ENCODE measurements at regions not wholly inside any gene's neighbourhood (a gene's known extent, or its start where the extent isn't known, plus 50 kb on each side); places are given as distances from the start of the nearest gene placed in this dataset.
A peak's percentile ranks its signal among the peaks of the same experiment; 100 is the strongest.

DNA sequence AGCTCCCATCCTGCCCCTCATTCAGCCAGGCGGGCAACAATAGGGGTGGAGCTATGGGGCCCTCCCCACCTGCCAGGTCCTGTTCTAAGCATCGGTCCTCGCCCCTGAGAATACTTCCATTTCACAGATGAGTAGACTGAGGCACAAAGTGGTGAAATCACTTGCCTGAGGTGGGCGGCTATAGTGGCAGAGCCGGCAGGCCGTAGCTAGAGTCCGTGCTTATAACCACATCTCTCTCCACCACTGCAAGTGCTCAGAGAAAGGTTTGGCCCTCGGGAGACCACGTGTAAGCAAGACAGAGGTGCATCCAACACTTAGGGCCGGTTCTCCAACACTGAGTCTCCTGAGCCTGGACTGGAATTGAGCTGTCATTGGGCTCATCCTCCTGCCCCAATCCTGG is 145.8 kb upstream of the UNC5B start:
- ATAC-seq (no peak), DNase-seq (no peak)
- no peak overlapping the region for H3K27ac Mint-ChIP-seq
- peaks cover 0 to 2% (median 0%) of the 10 kb centered on the region in 4 donors for H3K4me1 Mint-ChIP-seq
- H3K4me3 Mint-ChIP-seq = no peak overlapping the region
- no peaks in the 10 kb centered on the region for H3K36me3 Mint-ChIP-seq
- POLR2A ChIA-PET = no interaction called here
- H3K27me3 Mint-ChIP-seq = peaks cover 0 to 4% (median 0%) of the 10 kb centered on the region in 5 donors
- no peaks in the 10 kb centered on the region for H3K9me3 Mint-ChIP-seq

DNA sequence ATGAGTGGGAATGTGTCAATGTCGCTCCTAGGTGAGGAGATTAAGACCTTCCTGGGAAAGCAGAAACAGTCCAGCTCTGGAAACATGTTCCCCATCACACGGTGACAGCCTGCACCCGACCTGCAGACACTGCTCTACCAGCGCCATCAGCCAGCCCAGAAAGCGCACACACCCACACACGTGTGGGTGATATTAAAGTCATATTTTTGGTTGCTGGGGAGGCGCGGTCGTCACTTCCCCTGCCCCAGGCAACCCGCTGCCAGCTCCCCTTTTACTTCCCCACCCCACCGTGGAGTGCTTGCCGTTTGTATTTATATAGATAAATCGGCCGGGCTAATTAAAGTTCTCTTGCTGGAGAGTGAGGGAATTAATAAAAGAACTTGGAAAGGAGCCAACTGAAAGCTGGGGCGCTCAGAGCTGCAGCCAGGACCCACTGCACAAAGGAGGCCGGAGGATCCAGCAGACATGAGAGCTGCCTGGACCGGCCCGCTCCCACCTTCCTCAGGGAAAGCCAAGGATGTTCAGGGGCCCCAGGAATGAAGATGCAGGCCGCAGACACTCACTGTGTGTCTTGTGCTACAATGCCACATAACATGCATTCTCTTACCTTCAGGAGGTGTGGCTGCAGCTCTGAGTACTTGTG is 145.2 kb upstream of the UNC5B start:
- DNase-seq = no peak
- Mint-ChIP-seq H3K27ac (no peak overlapping the region), H3K4me1 (peaks cover 0 to 2% (median 0%) of the 10 kb centered on the region in 4 donors), H3K4me3 (no peak overlapping the region), H3K27me3 (peaks cover 0 to 4% (median 0%) of the 10 kb centered on the region in 5 donors), H3K9me3 (no peaks in the 10 kb centered on the region), H3K36me3 (no peaks in the 10 kb centered on the region)
- ATAC-seq = no peak
- POLR2A ChIA-PET = no interaction called here

- H3K4me1 Mint-ChIP-seq = peaks cover 0 to 2% (median 0%) of the 10 kb centered on the region in 4 donors
- DNase-seq (no peak), ATAC-seq (no peak)
- H3K36me3 Mint-ChIP-seq = no peaks in the 10 kb centered on the region
- H3K9me3 Mint-ChIP-seq = no peaks in the 10 kb centered on the region
- POLR2A ChIA-PET = no interaction called here
- no peak overlapping the region for H3K4me3 Mint-ChIP-seq
- peaks cover 0 to 4% (median 0%) of the 10 kb centered on the region in 5 donors for H3K27me3 Mint-ChIP-seq
- H3K27ac Mint-ChIP-seq = no peak overlapping the region
Measured at GRCh38 chr10:71068861-71069271, 143.5 kb upstream of the UNC5B start.

DNA sequence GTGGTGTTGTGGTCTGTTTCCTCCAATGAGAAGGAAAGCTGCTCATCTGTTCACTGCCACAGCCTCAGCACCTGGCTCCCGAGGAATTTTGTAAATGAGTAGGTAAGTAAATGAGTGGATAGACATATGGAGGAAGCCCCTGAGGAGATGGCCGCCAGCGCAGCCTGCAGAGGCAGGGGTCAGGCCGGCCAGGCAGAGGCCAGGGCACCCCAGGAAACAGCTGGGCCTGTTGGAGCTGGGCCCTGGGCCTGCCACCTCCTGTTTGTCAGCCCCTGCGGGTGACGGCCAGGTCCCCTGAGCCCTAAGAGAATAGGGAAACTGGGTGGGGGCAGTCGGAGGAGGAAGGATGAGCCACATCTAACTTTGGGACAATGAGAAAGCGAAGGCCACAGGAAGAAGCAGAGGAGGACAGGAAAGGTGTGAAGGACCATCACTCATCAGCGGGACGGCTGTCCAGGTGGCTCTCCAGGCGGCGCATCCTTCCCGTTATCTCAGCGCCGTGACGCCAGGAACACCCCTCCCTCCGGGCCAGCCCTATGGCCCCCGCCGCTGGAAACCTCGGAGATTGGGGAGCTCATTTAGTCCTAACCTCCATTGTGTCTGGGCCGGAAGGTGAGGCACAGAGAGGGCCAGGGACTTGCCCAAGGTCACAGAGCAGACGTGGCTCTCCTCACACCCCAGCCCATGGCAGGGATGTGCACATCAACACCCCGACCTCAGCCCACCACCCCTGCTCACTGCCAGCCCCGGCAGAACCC is 142.3 kb upstream of the UNC5B start:
- ATAC-seq = no peak
- H3K4me3 Mint-ChIP-seq = no peak overlapping the region
- POLR2A ChIA-PET = no interaction called here
- H3K27ac Mint-ChIP-seq = no peak overlapping the region
- H3K36me3 Mint-ChIP-seq = no peaks in the 10 kb centered on the region
- DNase-seq = no peak
- H3K9me3 Mint-ChIP-seq = no peaks in the 10 kb centered on the region
- peaks cover 0 to 4% (median 0%) of the 10 kb centered on the region in 5 donors for H3K27me3 Mint-ChIP-seq
- peaks cover 0 to 2% (median 0%) of the 10 kb centered on the region in 4 donors for H3K4me1 Mint-ChIP-seq

- POLR2A ChIA-PET = no interaction called here
- DNase-seq = peak in 1 of 10 donors; percentile 42
- Mint-ChIP-seq H3K27me3 (peaks cover 0 to 4% (median 0%) of the 10 kb centered on the region in 5 donors), H3K9me3 (no peaks in the 10 kb centered on the region), H3K4me1 (peaks cover 0 to 2% (median 0%) of the 10 kb centered on the region in 4 donors), H3K4me3 (no peak overlapping the region), H3K27ac (peak overlapping the region in 1 of 10 donors; percentile 4), H3K36me3 (no peaks in the 10 kb centered on the region)
- ATAC-seq = no peak
Measured at GRCh38 chr10:71070741-71071140, 141.6 kb upstream of the UNC5B start.

DNA sequence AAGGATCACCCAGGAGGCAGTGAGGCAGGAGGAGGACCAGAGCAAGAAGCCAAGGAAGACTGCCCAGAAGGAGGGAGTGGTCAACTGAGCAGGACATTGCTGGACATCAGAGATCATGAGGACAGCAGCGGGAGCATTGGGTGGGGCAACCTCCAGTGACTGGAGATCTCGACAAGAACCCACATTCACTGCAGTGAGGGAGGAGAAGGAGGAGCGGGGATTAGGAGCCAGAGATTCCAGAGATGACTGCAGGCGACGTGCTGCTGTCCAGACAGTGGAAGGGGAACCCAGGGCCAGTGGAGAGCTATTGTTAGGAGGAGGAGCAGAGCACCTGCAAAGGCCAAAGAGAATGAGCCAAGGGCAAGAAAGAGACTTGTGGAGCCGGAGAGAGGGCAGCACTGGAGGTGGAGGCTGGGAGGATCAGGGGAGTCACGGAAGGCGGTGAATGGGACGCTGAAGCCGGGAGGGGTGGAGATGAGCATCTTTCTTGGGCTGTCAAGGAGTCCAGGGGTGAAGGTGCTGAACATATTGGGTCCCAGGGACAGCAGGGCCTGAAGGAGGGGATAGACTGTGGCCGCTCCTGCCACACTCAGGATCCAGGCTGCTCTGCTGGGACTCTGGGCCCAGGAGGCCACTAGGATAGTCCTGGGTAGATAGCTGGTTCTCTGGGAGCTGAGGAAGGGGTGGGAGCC is 140.1 kb upstream of the UNC5B start:
- Mint-ChIP-seq H3K4me1 (peaks cover 0 to 2% (median 0%) of the 10 kb centered on the region in 4 donors), H3K9me3 (no peaks in the 10 kb centered on the region), H3K27me3 (peaks cover 0 to 4% (median 0%) of the 10 kb centered on the region in 5 donors), H3K4me3 (no peak overlapping the region), H3K27ac (no peak overlapping the region), H3K36me3 (no peaks in the 10 kb centered on the region)
- POLR2A ChIA-PET = no interaction called here
- ATAC-seq (no peak), DNase-seq (peak in 1 of 10 donors; percentile 36)

GRCh38 chr10:71072823-71073210 is 139.6 kb upstream of the UNC5B start:
- POLR2A ChIA-PET = no interaction called here
- no peaks in the 10 kb centered on the region for H3K36me3 Mint-ChIP-seq
- H3K9me3 Mint-ChIP-seq = no peaks in the 10 kb centered on the region

GRCh38 chr10:71073451-71074175 is 138.8 kb upstream of the UNC5B start:
- Mint-ChIP-seq H3K4me1 (no peaks in the 10 kb centered on the region), H3K27ac (no peak overlapping the region), H3K36me3 (no peaks in the 10 kb centered on the region), H3K4me3 (no peak overlapping the region), H3K9me3 (no peaks in the 10 kb centered on the region), H3K27me3 (peaks cover 0 to 4% (median 0%) of the 10 kb centered on the region in 5 donors)
- peak in 1 of 10 donors; percentile 42 for DNase-seq
- ATAC-seq = no peak
- POLR2A ChIA-PET = no interaction called here

More at GRCh38 chr10:71072823-71073210, 139.6 kb upstream of the UNC5B start:
- DNase-seq (no peak), ATAC-seq (no peak)
- no peak overlapping the region for H3K27ac Mint-ChIP-seq
- peaks cover 0 to 4% (median 0%) of the 10 kb centered on the region in 5 donors for H3K27me3 Mint-ChIP-seq
- peaks cover 0 to under 1% (median 0%) of the 10 kb centered on the region in 4 donors for H3K4me1 Mint-ChIP-seq
- no peak overlapping the region for H3K4me3 Mint-ChIP-seq

GRCh38 chr10:71074176-71074755 is 138.1 kb upstream of the UNC5B start:
- no peak overlapping the region for H3K27ac Mint-ChIP-seq
- peaks cover 0 to 4% (median 0%) of the 10 kb centered on the region in 5 donors for H3K27me3 Mint-ChIP-seq
- H3K4me3 Mint-ChIP-seq = no peak overlapping the region
- no peak for ATAC-seq
- H3K4me1 Mint-ChIP-seq = no peaks in the 10 kb centered on the region
- H3K36me3 Mint-ChIP-seq = no peaks in the 10 kb centered on the region
- no peaks in the 10 kb centered on the region for H3K9me3 Mint-ChIP-seq
- DNase-seq = peak in 1 of 10 donors; percentile 55
- POLR2A ChIA-PET = no interaction called here

GRCh38 chr10:71075086-71075758 is 137.1 kb upstream of the UNC5B start:
- POLR2A ChIA-PET = no interaction called here
- DNase-seq (no peak), ATAC-seq (no peak)
- H3K4me3 Mint-ChIP-seq = no peak overlapping the region
- H3K4me1 Mint-ChIP-seq = no peaks in the 10 kb centered on the region
- H3K27ac Mint-ChIP-seq = no peak overlapping the region
- H3K36me3 Mint-ChIP-seq = no peaks in the 10 kb centered on the region
- peaks cover 0 to 4% (median 0%) of the 10 kb centered on the region in 5 donors for H3K27me3 Mint-ChIP-seq
- no peaks in the 10 kb centered on the region for H3K9me3 Mint-ChIP-seq

DNA sequence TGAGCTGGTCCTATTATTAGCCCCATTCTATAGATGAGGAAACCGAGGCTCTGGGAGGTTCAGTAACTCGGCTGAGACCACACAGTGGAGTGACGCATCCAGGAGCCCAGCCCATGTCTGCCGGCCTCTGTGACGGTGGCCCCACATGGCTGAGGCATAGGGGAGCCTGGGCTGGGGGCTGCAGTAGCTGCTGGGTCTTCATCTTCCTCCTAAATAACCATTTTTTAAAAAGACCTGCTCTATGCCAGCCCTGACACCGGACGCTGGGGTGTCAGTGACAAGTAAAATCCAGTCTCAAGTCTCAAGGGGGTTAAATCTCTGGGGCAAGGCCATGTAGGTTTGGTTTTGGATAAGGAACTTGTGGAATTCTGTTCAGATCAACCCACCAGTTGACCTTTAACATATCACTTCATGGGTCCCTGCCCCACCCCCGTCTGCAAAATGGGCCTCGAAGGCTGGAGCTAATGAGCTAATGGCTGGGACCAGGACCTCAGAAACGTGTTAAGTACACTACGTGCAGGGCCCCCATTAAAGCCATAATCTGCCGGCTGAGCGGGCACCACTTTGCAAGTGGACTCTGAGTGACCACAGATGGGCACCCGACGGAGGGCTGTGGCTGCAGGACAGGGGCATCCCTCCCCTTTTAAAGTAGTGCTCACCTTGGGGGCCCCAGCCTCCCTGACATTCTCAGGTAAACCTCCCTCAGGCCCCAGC is 136.5 kb upstream of the UNC5B start:
- no peak overlapping the region for H3K4me3 Mint-ChIP-seq
- POLR2A ChIA-PET = interaction anchor here (0.8 kb wide), 1 partner anchor 616 kb away, joined by 3 read pairs; no protein-coding TSS in a partner anchor
- H3K4me1 Mint-ChIP-seq = no peaks in the 10 kb centered on the region
- H3K27ac Mint-ChIP-seq = no peak overlapping the region
- no peaks in the 10 kb centered on the region for H3K9me3 Mint-ChIP-seq
- H3K27me3 Mint-ChIP-seq = peaks cover 0 to 4% (median 0%) of the 10 kb centered on the region in 5 donors
- ATAC-seq (no peak), DNase-seq (peak in 1 of 10 donors; percentile 13)
- H3K36me3 Mint-ChIP-seq = no peaks in the 10 kb centered on the region

Data from naive thymus-derived CD8-positive, alpha-beta T cell (primary cell).